Nephron progenitor cell (in vitro differentiated cells): ENCODE measurements at regions not wholly inside any gene's neighbourhood (a gene's known extent, or its start where the extent isn't known, plus 50 kb on each side); places are given as distances from the start of the nearest gene placed in this dataset.

Source experiments
- DNase-seq: peaks from one replicate; pipeline ENCODE4 v3.0.0; 2021
- H3K27ac Mint-ChIP-seq: 2 replicates; pipeline ENCODE4 v1.8.0; 2021; ENCODE audit warnings: mild to moderate bottlenecking, moderate library complexity, mixed read lengths
- H3K27me3 Mint-ChIP-seq: 2 replicates; pipeline ENCODE4 v1.8.0; 2021; ENCODE audit warnings: mild to moderate bottlenecking, low read depth, mixed read lengths; ENCODE audit not compliant: poor library complexity
- H3K36me3 Mint-ChIP-seq: 2 replicates; pipeline ENCODE4 v1.8.0; 2021; ENCODE audit warnings: low read depth, mixed read lengths
- H3K4me1 Mint-ChIP-seq: 2 replicates; pipeline ENCODE4 v1.8.0; 2021; ENCODE audit warnings: mixed read lengths
- H3K4me3 Mint-ChIP-seq: 2 replicates; pipeline ENCODE4 v1.8.0; 2021; ENCODE audit warnings: mild to moderate bottlenecking, moderate library complexity, mixed read lengths
- H3K9me3 Mint-ChIP-seq: 2 replicates; pipeline ENCODE4 v1.8.0; 2021; ENCODE audit warnings: mild to moderate bottlenecking, moderate library complexity, mixed read lengths
- CTCF ChIP-seq: fragments of 200-600 bp; sonication (generic); IDR thresholded peaks from 2 replicates; pipeline ENCODE4 v1.5.0; 2021; ENCODE audit warnings: antibody characterized with exemption

- DNase-seq: no peak
- Mint-ChIP-seq H3K4me3 (no peak overlapping the region), H3K4me1 (no peaks in the 10 kb centered on the region), H3K36me3 (no peaks in the 10 kb centered on the region), H3K9me3 (no peaks in the 10 kb centered on the region), H3K27ac (no peak overlapping the region), H3K27me3 (no peaks in the 10 kb centered on the region)
- no peak for TF ChIP-seq CTCF
Observed at GRCh38 chr2:223522796-223523195, 79.4 kb downstream of the SCG2 start.

- Mint-ChIP-seq H3K4me3 (no peak overlapping the region), H3K36me3 (no peaks in the 10 kb centered on the region), H3K27ac (no peak overlapping the region), H3K4me1 (peaks cover 3% of the 10 kb centered on the region), H3K9me3 (no peaks in the 10 kb centered on the region), H3K27me3 (no peaks in the 10 kb centered on the region)
- no peak for DNase-seq
- no peak for TF ChIP-seq CTCF
Observed at GRCh38 chr2:223523551-223524001, 78.6 kb downstream of the SCG2 start.

- Mint-ChIP-seq H3K4me3 (no peak overlapping the region), H3K9me3 (no peaks in the 10 kb centered on the region), H3K27me3 (peaks cover 3% of the 10 kb centered on the region), H3K36me3 (no peaks in the 10 kb centered on the region), H3K4me1 (peaks cover 8% of the 10 kb centered on the region), H3K27ac (no peak overlapping the region)
- TF ChIP-seq CTCF: no peak
- no peak for DNase-seq
Observed at GRCh38 chr2:223524066-223524465, 78.1 kb downstream of the SCG2 start.

GRCh38 chr2:223526106-223526505 lies 76.1 kb downstream of the SCG2 start:
- no peak overlapping the region for H3K4me3 Mint-ChIP-seq
- peaks cover 3% of the 10 kb centered on the region for H3K27me3 Mint-ChIP-seq
- DNase-seq: no peak
- no peaks in the 10 kb centered on the region for H3K9me3 Mint-ChIP-seq
- no peak for TF ChIP-seq CTCF
- H3K27ac Mint-ChIP-seq: no peak overlapping the region
- H3K36me3 Mint-ChIP-seq: no peaks in the 10 kb centered on the region
- H3K4me1 Mint-ChIP-seq: peaks cover 9% of the 10 kb centered on the region

GRCh38 chr2:223528036-223528435 lies 74.1 kb downstream of the SCG2 start:
- no peak for TF ChIP-seq CTCF
- Mint-ChIP-seq H3K4me3 (no peak overlapping the region), H3K36me3 (no peaks in the 10 kb centered on the region), H3K4me1 (peaks cover 9% of the 10 kb centered on the region), H3K27ac (no peak overlapping the region), H3K9me3 (no peaks in the 10 kb centered on the region), H3K27me3 (peaks cover 13% of the 10 kb centered on the region)
- no peak for DNase-seq

- Mint-ChIP-seq H3K27me3 (peaks cover 16% of the 10 kb centered on the region), H3K36me3 (no peaks in the 10 kb centered on the region), H3K9me3 (no peaks in the 10 kb centered on the region), H3K27ac (no peak overlapping the region), H3K4me3 (no peak overlapping the region), H3K4me1 (peaks cover 9% of the 10 kb centered on the region)
- no peak for TF ChIP-seq CTCF
- no peak for DNase-seq
Observed at GRCh38 chr2:223529696-223530095, 72.5 kb downstream of the SCG2 start.
